GM21423 (cell line): ENCODE measurements at regions not wholly inside any gene's neighbourhood (a gene's known extent, or its start where the extent isn't known, plus 50 kb on each side); places are given as distances from the start of the nearest gene placed in this dataset.
A peak's percentile ranks its signal among the peaks of the same experiment; 100 is the strongest.

Source experiments
- ATAC-seq: cut with Tn5 transposase; IDR thresholded peaks from one replicate; pipeline ENCODE4 v1.9.1; 2021; ENCODE audit warnings: mild to moderate bottlenecking, moderate library complexity; ENCODE audit not compliant: unreplicated experiment

GRCh38 chr18:7415081-7415894 lies 151.8 kb upstream of the PTPRM start:
- no peak for ATAC-seq

DNA sequence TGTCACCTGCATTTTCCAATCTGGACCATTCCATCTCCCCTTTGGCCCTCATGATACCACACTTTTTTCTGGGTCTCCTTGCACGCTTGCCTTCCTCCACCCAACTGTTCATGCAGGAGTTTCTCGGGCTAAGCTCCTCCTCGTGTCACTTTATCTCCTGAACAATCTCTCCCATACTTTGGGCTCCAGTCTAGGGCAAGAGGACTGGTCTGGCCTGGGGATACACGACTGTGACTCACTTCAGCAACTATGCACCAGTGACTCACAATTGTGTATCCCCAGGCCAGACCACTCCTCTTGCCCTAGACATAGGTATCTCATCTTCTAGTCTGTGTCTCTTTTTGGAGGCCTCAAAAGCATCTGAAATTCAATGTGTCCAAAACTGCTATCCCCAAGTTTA lies 149.4 kb upstream of the PTPRM start:
- ATAC-seq: no peak

DNA sequence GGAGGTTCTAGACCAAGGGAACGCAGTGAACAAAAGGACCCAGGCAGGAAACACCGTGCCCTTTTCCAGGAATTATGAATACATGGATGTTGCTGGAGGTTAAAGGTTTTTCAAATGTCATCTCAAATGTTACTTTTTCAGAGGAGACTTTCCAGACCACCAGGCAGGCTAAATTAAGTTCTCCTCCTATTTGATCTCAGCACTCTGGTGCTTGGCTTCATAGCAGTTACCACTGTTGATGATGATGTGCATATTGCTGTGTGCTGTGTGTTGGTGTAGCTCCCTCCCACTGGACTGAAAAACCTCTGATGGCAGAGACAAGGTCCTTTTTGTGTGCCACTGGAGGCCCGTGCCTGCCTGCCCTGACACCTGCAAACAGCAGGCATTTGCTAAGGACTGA lies 137.3 kb upstream of the PTPRM start:
- ATAC-seq: no peak

DNA sequence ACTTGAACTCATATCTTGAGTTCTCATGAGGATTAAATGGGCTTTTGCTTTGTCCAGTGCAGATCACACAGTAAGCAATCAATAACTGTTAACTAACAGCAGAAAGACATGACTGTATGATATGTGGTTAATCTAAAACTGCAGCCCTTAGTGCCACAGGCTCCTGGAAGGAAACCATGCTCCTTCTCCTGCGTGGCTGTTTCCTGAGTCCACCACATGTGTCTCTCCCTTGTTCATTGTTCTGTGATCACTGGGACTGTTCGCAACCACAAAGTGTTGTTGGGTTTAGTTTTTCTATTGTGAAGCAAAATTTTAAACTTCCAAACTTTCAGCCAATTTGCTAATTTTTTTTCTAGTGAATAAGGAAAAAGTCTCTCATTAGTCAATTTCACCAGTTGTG lies 130.9 kb upstream of the PTPRM start:
- ATAC-seq: no peak

- no peak for ATAC-seq
Observed at GRCh38 chr18:7437870-7438269, 129.2 kb upstream of the PTPRM start.

DNA sequence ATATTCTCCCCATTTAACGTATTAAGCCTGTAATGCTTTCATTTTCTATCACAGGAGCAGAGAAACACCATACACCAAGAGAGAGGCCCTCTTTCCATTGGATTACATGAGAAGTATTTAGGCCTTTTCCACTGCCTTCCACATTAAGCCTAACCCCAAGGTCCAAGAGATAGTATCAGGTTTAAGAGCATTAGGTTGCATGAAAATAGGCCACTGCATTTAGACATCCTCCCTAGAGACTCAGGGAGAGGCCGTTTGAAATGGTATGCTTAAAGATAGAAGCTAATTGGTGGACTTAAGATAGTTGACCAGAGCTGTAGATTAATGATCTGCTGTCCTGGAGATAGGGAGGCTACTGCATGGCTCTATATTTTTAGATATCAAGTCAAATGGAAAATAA lies 128.5 kb upstream of the PTPRM start:
- ATAC-seq: no peak

- ATAC-seq: no peak
Observed at GRCh38 chr18:7447318-7448028, 119.6 kb upstream of the PTPRM start.

DNA sequence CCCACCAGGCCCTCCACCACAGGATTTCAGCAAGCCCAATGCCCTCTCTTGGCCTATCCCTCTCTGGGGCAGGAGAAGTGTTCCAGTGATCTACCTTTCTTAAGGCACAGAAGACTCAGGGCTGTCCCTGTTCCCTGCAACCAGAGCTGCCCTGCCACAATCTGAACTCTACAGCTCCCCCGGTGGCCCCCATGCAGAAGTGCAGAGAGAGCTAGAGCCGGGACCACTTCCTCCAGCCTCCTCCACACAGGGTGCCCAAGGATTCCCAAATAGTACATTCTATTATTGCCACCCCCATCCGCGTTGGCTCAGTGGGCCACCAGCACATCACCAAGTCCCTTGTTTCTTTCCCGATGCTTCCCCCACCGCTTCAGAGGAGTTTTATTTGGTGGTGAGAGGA lies 114.8 kb upstream of the PTPRM start:
- peak; percentile 53 for ATAC-seq

DNA sequence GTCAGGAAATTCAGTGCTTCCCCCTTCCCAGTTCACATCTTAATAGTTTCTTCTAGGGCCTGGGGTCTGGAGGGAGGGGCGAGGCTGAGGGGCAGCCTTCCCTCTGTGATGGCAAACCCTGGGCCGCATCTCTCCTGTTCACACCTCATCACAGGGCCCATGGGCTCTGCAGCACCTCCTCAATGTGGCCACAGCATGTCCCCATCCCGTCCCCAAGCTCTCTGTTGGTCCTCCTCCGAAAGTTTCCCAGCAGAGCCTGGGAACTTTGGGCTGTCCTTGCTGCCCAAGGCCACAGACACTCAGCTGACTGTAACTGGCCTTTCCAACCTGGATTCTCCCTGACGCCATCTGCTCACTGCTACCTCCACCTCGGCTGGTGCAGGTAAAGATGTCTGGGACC lies 112.7 kb upstream of the PTPRM start:
- no peak for ATAC-seq

DNA sequence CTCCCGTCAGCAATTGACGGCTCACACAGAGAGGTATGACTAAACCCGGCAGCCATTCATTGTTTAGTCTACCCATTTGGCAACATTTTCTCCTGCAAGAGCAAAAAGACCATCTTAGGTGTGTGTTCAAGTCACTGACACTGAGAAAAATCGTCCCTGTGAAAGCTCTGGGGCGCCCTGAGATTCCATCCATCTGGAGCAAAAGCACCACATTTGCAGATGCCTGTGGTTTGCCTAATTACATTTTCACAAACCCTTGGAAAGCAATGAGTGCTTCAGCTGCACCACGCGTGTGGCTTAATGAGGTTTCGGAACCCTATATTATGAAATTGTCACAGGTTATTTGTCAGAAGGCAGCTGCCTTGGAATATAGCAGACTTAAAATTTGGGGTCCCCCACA lies 110.7 kb upstream of the PTPRM start:
- ATAC-seq: no peak

GRCh38 chr18:7457262-7457661 lies 109.9 kb upstream of the PTPRM start:
- ATAC-seq: no peak

- no peak for ATAC-seq
Observed at GRCh38 chr18:7458884-7459283, 108.2 kb upstream of the PTPRM start.

DNA sequence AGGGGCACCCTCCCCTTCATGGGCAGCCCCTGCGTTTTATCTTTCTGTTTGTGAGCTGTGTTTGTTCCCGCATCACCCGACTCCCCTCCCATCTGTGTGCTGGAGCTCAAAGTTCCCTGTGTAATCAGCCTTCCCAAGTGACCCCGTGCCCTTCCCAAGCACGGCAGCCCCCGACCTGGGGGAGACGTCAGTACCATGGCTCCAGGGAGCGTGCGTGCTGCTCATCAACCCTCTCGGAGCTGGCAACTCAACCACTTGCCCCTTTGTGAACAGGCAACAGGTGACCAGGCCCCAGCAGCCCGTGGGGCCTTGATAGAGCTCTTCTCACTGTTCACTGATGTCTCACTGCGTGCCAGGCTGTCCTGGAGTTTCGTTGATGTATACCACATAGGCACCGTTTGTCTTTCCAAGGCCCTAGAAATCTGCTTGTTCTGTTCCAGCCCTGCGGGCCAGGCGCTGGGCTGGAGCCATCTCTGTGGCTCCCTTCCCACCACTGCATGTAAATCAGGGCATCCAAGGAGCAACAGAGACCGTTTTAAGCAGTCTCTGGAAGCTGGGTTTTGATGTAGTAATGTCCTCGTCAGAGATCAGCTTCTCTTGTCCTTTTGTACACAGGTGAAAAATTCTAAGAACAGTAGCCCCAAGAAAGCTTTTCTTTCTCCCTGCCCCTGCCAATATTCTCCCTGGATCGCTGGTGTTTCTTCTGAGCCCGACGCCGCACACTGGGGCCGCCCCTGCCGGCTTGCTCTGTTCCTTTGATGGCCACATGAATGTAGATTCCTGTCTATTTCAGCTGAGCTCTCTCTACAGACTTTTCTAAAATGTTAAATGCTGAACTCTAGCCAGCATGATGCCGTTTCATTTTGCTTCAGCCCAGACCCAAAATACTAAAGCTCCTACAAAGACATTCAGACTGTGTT lies 107.0 kb upstream of the PTPRM start:
- ATAC-seq: no peak

DNA sequence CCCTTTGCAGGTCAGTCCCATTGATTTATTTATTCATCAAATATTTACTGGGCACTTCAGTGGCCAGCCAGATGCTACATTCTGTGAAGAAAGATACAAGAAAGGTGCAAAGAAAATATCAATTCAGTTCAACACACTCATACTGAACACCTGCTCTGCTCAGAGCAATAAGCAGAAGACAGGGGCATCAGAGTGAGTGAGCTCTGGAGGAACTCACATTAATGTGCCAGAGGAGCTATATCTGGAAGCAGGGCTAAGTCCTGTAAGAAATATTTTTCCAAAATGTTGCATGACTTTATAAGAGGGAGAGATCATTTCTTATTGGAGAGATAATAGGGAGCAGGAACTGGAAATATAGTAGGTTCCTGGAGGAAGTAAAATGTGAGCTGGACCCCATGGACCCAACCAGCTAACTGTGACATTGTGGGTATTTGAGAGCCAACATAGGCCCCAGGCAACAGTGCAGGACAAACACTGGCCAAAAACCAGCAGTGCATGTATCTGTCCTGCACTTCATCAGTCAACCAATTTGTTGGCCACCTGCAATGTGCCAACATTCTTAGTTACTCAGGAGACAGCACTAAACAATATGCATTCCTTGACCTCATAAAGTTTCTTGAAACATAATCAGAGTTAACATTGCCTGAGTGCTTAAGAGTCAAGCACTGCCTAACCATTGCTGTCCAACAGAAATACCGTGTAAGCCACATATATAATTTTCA lies 102.7 kb upstream of the PTPRM start:
- no peak for ATAC-seq

GRCh38 chr18:7466190-7466589 lies 100.9 kb upstream of the PTPRM start:
- no peak for ATAC-seq

DNA sequence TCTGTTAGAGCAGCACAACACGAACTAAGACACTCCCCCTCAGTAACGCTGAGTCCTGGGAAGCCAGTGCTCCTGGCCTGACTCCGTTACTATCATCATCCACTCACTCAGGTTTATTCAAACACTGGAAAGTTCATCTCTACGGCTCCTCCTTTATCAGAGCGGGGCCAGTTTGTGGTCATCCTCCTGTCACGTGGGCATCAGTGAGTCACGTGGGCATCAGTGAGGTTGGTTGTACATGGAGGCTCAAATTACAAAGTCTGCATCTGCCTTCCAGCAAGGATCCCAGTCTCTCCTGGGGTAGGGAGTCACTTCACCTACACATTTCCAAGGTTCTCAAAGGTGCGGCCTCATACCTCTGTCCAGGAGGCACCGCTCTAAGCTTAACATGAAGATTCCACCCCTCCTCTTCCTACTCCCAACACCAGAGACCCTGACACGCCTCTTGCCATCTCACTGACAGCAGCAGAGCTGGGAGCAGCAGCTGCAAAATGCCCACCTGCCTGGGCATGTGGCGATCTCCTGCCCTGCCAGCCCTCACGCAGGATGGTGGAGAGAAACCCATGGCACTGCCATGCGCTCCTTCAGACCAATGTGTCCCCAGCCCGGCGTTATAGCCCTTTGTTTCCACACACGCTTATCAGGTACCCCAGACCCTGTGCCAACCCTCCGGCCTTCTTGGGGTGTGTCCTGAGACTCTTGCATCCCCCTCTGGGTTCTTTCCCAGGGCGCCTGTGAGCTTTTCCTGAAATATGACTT lies 99.2 kb upstream of the PTPRM start:
- no peak for ATAC-seq

GRCh38 chr18:7470101-7470500 lies 97.0 kb upstream of the PTPRM start:
- no peak for ATAC-seq

DNA sequence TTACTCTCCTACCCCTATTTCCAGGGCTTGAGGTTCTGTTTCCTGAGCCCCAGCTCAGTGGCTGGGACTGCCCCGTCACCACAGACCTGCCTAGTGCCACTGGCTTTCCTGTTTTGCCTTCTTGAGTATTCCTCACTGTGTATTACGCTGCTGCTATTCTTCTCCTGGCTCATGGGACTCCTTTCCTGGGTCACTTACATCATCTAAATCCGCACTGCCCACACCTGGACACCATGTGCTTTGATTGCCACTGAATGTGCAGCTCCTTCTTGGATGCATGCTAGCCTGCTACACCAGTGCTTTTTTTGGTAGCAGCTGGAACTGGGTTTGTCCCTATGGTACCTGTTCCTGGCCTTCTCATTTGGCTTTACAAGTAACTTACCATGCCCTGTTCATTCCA lies 96.6 kb upstream of the PTPRM start:
- no peak for ATAC-seq

DNA sequence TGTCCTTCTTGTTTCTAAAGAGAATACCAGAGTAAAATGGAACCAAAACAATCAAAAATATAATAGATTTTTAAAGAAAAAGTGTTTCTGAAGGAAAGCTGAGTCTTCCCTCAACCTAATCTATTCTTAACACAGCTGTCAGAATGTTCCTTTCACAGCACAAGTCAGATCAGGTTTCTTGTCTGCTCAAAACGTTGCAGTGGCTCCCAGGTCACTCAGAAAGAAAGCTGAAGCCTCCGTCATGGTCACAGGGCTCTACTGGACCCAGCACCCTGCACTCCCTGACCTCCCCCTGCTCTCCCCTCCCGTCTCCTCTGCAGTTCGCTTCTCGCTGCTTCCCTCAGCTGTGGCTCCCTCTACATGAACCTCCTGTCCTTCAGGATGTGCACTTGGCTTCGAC lies 90.7 kb upstream of the PTPRM start:
- ATAC-seq: no peak

GRCh38 chr18:7479756-7480155 lies 87.4 kb upstream of the PTPRM start:
- ATAC-seq: no peak
